ENCODE measurements at regions not wholly inside any gene's neighbourhood (a gene's known extent, or its start where the extent isn't known, plus 50 kb on each side); places are given as distances from the start of the nearest gene placed in this dataset.

GRCh38 chr5:68126886-68127285, 88.7 kb upstream of the PIK3R1 start:
- H3K27me3 ChIP-seq, result no peaks in the 10 kb centered on the region
- H3K4me1 ChIP-seq, result no peaks in the 10 kb centered on the region
- H3K27ac ChIP-seq, result no peak overlapping the region
- no peaks in the 10 kb centered on the region for H3K9me3 ChIP-seq
- no peak for DNase-seq (ENCODE audit: low spot score)
- no peak overlapping the region for H3K4me3 ChIP-seq
- no peak for TF ChIP-seq CTCF (IDR thresholded peaks at IDR 0.05)
- no peaks in the 10 kb centered on the region for H3K36me3 ChIP-seq

GRCh38 chr5:68122439-68123328, 92.9 kb upstream of the PIK3R1 start:
- Histone ChIP-seq H3K36me3 (no peaks in the 10 kb centered on the region), H3K27ac (no peak overlapping the region)
- no peak for TF ChIP-seq CTCF (IDR thresholded peaks at IDR 0.05)

DNA sequence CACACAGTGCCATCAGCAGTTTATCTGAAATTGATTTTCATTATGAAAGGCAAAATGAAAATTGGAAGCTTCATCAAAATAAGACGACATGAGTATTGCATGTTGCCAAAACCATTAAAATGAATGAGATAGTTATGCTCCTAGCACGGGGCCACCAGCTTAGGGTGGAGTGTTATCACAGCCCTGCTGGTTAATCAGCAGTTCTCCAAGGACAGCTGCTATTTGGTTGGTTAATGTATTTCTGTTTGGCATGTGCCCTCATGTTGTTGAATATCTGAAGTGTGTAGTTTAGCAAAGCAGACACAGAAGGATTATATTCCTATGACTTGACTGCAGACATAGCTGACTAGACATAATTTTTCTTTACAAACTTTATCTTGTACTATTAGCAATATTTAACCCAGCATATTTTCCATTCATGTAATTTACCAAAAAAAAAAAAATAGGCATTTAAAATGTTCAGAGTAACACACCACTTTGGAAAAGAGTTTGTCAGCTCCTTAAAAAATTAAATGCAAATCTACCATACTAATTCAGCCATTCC, 98.6 kb upstream of the PIK3R1 start:
- DNase-seq (ENCODE audit: low spot score), result no peak
- TF ChIP-seq CTCF (IDR thresholded peaks at IDR 0.05), result no peak
- Histone ChIP-seq H3K36me3 (no peaks in the 10 kb centered on the region), H3K9me3 (no peaks in the 10 kb centered on the region), H3K4me1 (no peaks in the 10 kb centered on the region), H3K4me3 (no peak overlapping the region), H3K27me3 (no peaks in the 10 kb centered on the region), H3K27ac (no peak overlapping the region)

More at GRCh38 chr5:68122439-68123328, 92.9 kb upstream of the PIK3R1 start:
- no peak overlapping the region for H3K4me3 ChIP-seq
- no peaks in the 10 kb centered on the region for H3K9me3 ChIP-seq
- DNase-seq (ENCODE audit: low spot score), result no peak
- no peaks in the 10 kb centered on the region for H3K4me1 ChIP-seq
- no peaks in the 10 kb centered on the region for H3K27me3 ChIP-seq

DNA sequence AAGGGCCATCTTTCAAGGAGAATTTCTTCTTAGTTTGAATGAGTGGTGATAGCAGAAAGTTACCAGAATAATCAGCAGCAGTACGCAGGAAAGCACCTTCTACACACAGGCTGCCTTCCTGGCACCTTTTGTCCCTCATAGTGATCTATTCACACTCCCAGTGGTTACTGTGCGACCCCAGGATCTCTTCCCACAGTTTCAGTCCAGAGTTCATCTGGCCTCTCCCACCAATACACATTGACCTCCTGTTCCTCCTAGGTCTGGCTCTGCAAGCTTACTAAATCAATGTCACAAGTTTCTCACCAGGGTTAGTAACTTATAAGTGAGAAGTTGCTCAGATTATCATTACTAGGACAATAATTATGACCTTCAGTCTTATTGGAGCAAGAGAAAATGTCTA, 99.1 kb upstream of the PIK3R1 start:
- Histone ChIP-seq H3K4me3 (no peak overlapping the region), H3K36me3 (no peaks in the 10 kb centered on the region), H3K27ac (no peak overlapping the region), H3K4me1 (no peaks in the 10 kb centered on the region), H3K9me3 (no peaks in the 10 kb centered on the region), H3K27me3 (no peaks in the 10 kb centered on the region)
- DNase-seq (ENCODE audit: low spot score), result no peak
- TF ChIP-seq CTCF (IDR thresholded peaks at IDR 0.05), result no peak

DNA sequence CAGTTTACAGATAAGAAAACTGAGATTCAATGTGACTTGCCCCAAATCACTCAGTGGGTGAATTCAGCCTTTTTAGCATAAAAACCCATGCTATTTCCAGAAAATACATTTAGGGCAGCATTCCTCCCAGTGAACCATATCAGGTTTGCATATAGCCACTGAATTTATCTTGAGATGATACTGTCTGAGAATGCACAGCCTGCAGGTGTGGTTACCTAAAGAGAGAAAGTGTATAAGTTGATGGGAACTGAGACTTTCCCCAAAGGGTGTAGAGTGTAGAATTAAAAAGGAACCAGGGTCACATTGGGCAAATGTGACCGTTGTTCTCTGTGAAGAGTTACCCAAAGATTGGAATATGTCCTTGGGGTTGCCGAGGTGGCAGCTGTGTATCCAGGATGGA, 100.0 kb upstream of the PIK3R1 start:
- Histone ChIP-seq H3K27me3 (no peaks in the 10 kb centered on the region), H3K27ac (no peak overlapping the region), H3K36me3 (no peaks in the 10 kb centered on the region), H3K4me1 (no peaks in the 10 kb centered on the region), H3K4me3 (no peak overlapping the region), H3K9me3 (no peaks in the 10 kb centered on the region)
- no peak for TF ChIP-seq CTCF (IDR thresholded peaks at IDR 0.05)
- no peak for DNase-seq (ENCODE audit: low spot score)

All from right atrium auricular region (tissue), 2 donors.